ENCODE measurements at regions not wholly inside any gene's neighbourhood (a gene's known extent, or its start where the extent isn't known, plus 50 kb on each side); places are given as distances from the start of the nearest gene placed in this dataset.

GRCh38 chr18:45409971-45410370 is 205.3 kb upstream of the SLC14A2 start:
- Histone ChIP-seq H3K4me1 (ENCODE audit: insufficient read depth, low read length) (no peaks in the 10 kb centered on the region), H3K27me3 (ENCODE audit: control insufficient read depth in 1 of 2, insufficient read depth in 2 of 2, low read length in 2 of 2) (no peaks in the 10 kb centered on the region), H3K36me3 (ENCODE audit: insufficient read depth, low read length) (no peaks in the 10 kb centered on the region), H3K27ac (ENCODE audit: low read depth in 1 of 2, low read length in 2 of 2) (no peak overlapping the region), H3K4me3 (ENCODE audit: low read length) (no peak overlapping the region), H3K9me3 (ENCODE audit: control insufficient read depth in 1 of 2, insufficient read depth in 1 of 2, low read length in 2 of 2) (no peaks in the 10 kb centered on the region)
- Mint-ChIP-seq H3K4me3 (no peak overlapping the region), H3K4me1 (ENCODE audit: low read depth) (no peaks in the 10 kb centered on the region), H3K27me3 (peaks cover 4% of the 10 kb centered on the region), H3K27ac (no peak overlapping the region), H3K9me3 (no peaks in the 10 kb centered on the region), H3K36me3 (ENCODE audit: low read depth) (no peaks in the 10 kb centered on the region)
- ChIA-PET POLR2A (no interaction called here), CTCF (no interaction called here)
- no peak for TF ChIP-seq CTCF (IDR thresholded peaks at IDR 0.05)
- no peak for ATAC-seq (ENCODE audit: poor library complexity)
- no peak for DNase-seq
- intact Hi-C loops (cut with DNase I, micrococcal nuclease), result no loop called here

- ATAC-seq (ENCODE audit: poor library complexity), result no peak
- no peak overlapping the region for H3K4me3 Mint-ChIP-seq
- H3K9me3 Mint-ChIP-seq, result no peaks in the 10 kb centered on the region
- no peaks in the 10 kb centered on the region for H3K9me3 ChIP-seq (ENCODE audit: control insufficient read depth in 1 of 2, insufficient read depth in 1 of 2, low read length in 2 of 2)
- peaks cover 4% of the 10 kb centered on the region for H3K27me3 Mint-ChIP-seq
- intact Hi-C loops (cut with DNase I, micrococcal nuclease), result no loop called here
- H3K4me3 ChIP-seq (ENCODE audit: low read length), result no peak overlapping the region
- ChIA-PET CTCF (no interaction called here), POLR2A (no interaction called here)
- H3K4me1 Mint-ChIP-seq (ENCODE audit: low read depth), result no peaks in the 10 kb centered on the region
- H3K27me3 ChIP-seq (ENCODE audit: control insufficient read depth in 1 of 2, insufficient read depth in 2 of 2, low read length in 2 of 2), result no peaks in the 10 kb centered on the region
- no peaks in the 10 kb centered on the region for H3K36me3 ChIP-seq (ENCODE audit: insufficient read depth, low read length)
- H3K27ac ChIP-seq (ENCODE audit: low read depth in 1 of 2, low read length in 2 of 2), result no peak overlapping the region
- H3K27ac Mint-ChIP-seq, result no peak overlapping the region
- no peaks in the 10 kb centered on the region for H3K4me1 ChIP-seq (ENCODE audit: insufficient read depth, low read length)
- DNase-seq, result no peak
- no peaks in the 10 kb centered on the region for H3K36me3 Mint-ChIP-seq (ENCODE audit: low read depth)
- TF ChIP-seq CTCF (IDR thresholded peaks at IDR 0.05), result no peak
Observed at GRCh38 chr18:45412577-45412976, 202.7 kb upstream of the SLC14A2 start.

GRCh38 chr18:45413180-45413836 is 202.0 kb upstream of the SLC14A2 start:
- H3K4me1 Mint-ChIP-seq (ENCODE audit: low read depth), result no peaks in the 10 kb centered on the region
- TF ChIP-seq CTCF (IDR thresholded peaks at IDR 0.05), result no peak

More at GRCh38 chr18:45413180-45413836, 202.0 kb upstream of the SLC14A2 start:
- intact Hi-C loops (cut with DNase I, micrococcal nuclease), result no loop called here
- H3K27ac ChIP-seq (ENCODE audit: low read depth in 1 of 2, low read length in 2 of 2), result no peak overlapping the region
- peaks cover 7% of the 10 kb centered on the region for H3K27me3 Mint-ChIP-seq
- no peaks in the 10 kb centered on the region for H3K9me3 Mint-ChIP-seq
- no peaks in the 10 kb centered on the region for H3K36me3 Mint-ChIP-seq (ENCODE audit: low read depth)
- no peak overlapping the region for H3K4me3 Mint-ChIP-seq
- no peaks in the 10 kb centered on the region for H3K4me1 ChIP-seq (ENCODE audit: insufficient read depth, low read length)
- no peaks in the 10 kb centered on the region for H3K36me3 ChIP-seq (ENCODE audit: insufficient read depth, low read length)
- no peak overlapping the region for H3K4me3 ChIP-seq (ENCODE audit: low read length)
- no peak for DNase-seq
- ChIA-PET CTCF (no interaction called here), POLR2A (no interaction called here)
- H3K27ac Mint-ChIP-seq, result no peak overlapping the region
- no peaks in the 10 kb centered on the region for H3K27me3 ChIP-seq (ENCODE audit: control insufficient read depth in 1 of 2, insufficient read depth in 2 of 2, low read length in 2 of 2)
- no peak for ATAC-seq (ENCODE audit: poor library complexity)
- no peaks in the 10 kb centered on the region for H3K9me3 ChIP-seq (ENCODE audit: control insufficient read depth in 1 of 2, insufficient read depth in 1 of 2, low read length in 2 of 2)
